Urothelium cell line (cell line): ENCODE measurements at regions not wholly inside any gene's neighbourhood (a gene's known extent, or its start where the extent isn't known, plus 50 kb on each side); places are given as distances from the start of the nearest gene placed in this dataset.

Experiments used
- DNase-seq: peaks from one replicate; pipeline ENCODE4 v3.0.0; 2011; ENCODE audit warnings: low spot score, mixed read lengths
- FAIRE-seq: peaks from 2 replicates; lab custom pipeline; 2011; peaks lifted over from hg19 to GRCh38; lab: Jason Lieb, UNC

DNA sequence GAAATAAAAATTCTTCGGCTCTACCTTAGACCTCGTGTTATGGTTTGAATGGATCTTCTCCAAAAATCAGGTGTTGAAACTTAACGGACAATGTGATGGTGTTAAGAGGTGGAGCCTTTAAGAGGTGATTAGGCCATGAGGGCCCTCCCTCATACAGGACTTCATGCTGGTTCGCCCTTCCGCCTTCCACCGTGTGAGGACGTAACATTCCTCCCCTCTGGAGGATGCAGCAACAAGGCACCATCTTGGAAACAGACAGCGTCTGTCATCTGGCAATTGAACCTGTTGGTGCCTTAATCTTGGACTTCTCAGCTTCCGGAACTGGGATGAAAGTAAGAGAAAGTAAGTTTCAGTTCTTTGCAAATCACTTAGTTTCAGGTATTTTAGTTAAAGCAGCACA lies 126.3 kb upstream of the SPRED2 start:
- no peak for FAIRE-seq
- no peak for DNase-seq

DNA sequence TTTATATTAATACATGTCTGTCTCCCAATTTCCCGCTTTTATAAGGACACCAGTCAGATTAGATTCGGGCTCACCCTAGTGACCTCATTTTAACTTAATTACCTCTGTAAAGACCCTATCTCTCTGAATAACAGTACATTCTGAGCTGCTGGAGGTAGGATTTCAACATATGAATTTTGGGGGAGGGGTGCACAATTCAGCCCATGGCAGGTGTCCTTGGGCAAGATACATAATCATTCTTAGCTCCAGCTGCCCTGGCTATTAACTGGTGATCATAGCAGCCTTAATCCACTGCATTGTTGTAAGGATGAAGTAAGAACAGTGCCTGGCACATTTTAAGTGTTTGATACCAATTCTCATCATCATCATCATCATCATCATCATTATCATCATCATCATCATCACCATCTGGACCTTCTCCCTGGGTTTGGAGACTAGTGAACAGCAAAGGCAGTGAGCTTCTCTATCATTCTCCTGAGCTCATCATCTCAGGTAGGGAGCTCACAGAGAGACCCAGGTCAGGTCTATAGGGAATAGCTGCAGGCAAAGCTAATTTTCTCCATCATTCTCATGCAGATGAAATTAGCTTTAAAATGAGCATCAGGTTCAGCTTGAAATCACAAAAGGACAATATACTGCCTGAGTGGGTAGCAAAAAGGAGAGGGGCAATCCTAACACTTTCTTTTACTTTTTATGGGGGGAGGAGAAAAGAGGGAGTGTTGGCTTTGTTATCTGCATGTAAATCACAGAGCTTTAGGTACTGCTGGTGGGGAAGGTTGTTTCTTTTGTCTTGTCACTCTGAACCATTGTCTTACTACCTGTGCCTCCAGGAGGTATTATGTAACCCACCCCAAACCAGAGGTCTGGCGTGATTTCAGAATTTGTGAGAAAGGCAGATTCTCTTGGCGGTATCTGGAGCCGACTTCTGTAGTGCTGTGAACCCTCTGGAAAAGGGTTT lies 125.5 kb upstream of the SPRED2 start:
- DNase-seq (no peak), FAIRE-seq (peak; percentile 23)

DNA sequence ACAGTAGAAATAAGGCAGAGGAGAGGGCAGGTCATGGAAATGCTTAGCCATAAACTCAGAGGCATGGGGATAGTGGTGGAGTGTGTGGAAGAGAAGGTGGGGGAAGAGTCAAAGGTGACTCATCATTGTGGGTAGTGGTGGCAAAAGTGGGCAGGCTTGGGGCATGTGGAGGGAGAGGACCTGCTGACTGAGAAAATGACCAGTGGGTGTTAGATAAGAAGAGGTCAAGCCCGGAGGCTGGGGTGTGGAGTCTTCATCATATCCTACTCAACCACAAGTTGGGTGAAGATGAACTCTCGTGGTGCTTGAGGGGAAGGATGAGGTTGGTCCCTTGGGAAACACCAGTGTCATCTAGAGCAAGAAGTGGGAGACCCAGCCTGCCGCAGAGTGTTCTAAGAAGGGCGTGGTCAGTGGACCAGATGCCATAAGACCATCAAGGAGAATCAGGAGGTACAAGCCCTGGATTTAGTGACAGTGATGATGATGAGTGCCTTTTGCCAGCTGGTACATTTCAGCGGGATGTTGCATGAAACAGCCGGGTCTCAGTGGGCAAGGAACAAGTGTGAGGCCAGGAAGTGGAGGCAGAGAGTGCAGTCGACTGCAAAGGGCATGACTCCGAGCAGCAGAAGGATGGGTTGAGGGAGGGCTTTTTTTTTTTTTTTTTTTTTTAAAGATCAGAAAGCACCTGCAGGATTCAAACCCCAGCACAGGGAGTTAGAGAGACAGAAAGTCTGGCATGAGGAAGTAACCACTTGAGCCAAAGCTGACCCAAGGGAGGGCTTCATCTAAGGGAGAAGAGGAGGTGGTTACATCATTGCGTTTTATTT lies 122.6 kb upstream of the SPRED2 start:
- DNase-seq: peak; percentile 52

DNA sequence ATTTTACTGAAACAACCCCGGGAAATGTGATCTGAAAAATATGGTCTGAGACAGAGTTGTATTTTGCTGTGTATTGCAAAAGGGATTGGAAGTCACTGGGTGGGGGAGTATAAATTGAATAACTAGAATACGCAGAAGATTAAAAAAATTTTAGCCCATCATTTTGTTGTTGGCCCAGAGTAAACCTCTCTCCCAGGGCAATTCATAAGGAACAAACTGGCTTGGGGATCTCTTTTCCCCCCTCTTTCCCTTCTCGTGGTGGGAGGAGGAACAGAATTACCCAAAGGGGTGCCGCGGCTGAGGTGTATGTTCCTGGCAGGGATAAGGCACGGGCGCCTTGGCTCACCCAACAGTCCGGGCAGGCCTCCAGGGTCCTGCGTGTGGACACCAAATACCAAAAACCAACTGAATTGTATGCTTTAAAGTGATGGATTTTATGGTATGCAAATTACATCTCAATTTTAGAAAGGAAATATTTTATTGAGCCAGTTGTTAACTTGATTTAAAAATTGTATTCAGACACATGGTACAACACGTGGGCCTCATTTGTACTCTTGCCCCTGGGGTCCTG lies 121.2 kb upstream of the SPRED2 start:
- DNase-seq: no peak
- FAIRE-seq: no peak

More for the DNA sequence above, 122.6 kb upstream of the SPRED2 start:
- FAIRE-seq: peak; percentile 48

DNA sequence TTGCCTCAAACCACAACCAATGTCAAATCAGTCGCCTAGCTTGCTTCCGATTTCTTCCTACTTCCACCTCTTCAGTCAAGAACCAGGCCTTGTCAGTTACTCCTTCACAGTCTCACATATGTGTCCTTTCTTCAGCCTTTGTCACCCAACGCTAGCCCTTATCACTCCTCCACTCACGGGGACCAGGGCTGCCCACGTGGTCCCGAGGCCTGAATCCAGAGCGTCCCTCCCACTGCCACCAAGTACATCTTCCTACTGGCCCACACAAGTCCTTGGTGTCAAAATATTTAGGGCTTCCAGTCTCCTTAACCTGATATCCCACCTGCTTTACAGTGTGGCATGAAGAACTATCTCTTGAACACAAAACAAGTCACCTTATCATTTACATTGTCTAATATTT lies 119.1 kb upstream of the SPRED2 start:
- no peak for DNase-seq
- no peak for FAIRE-seq

DNA sequence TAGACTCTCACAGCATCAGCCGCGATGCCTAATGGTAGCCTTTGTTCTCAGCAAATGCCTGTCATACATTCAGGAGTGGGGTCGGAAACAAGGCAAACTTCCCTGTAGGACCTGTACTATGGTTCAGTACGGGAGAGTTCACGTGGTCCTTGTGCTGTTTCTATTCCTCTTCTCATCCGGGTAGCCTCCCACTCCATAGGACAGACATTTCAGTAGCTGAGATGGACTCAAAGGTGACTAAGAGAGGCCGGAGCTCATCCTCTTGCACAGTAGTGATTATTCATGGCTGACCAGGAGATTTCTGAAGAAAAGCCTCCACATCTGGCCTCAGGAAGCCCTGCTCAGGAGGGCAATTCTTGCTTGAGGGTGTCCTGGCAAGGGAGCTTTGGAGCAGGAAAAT lies 117.8 kb upstream of the SPRED2 start:
- FAIRE-seq (no peak), DNase-seq (no peak)

DNA sequence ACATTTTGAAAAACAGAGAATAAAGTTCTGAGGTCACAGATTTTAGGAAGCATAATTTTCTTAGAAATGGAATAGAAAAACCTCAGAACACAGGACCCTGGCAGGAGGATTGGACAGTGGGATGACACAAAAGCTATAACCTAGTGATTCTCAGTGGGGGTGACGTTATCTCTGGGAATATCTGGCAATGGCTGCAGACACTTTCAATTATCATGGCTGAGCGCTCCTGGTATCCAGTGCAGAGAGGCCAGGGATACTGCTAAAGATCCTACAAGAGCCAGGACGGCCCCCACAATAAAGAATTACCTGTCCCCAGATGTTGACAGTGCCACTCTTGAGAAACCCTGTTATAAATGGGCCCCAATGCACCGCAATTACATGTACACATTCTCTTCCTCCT lies 117.2 kb upstream of the SPRED2 start:
- FAIRE-seq: no peak

DNA sequence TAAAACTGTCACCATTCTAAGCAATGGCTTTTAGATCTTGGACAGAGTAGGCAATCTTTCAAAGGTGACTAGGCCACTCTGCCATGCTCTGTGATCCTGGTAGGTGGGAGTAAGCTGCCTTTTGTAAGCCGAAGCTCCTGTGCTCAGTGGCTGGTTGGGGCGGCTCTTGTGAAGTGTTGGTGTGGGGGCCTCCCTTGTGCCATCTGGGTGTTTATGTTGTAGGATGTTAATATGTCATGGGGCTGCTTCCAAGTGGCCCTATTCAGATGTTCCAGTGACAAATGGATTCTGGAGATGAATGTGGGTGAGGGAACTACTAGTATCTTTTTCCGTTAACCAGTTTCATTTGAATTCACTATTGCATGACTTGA lies 116.8 kb upstream of the SPRED2 start:
- DNase-seq: no peak
- no peak for FAIRE-seq

More for the DNA sequence above, 117.2 kb upstream of the SPRED2 start:
- DNase-seq: no peak

DNA sequence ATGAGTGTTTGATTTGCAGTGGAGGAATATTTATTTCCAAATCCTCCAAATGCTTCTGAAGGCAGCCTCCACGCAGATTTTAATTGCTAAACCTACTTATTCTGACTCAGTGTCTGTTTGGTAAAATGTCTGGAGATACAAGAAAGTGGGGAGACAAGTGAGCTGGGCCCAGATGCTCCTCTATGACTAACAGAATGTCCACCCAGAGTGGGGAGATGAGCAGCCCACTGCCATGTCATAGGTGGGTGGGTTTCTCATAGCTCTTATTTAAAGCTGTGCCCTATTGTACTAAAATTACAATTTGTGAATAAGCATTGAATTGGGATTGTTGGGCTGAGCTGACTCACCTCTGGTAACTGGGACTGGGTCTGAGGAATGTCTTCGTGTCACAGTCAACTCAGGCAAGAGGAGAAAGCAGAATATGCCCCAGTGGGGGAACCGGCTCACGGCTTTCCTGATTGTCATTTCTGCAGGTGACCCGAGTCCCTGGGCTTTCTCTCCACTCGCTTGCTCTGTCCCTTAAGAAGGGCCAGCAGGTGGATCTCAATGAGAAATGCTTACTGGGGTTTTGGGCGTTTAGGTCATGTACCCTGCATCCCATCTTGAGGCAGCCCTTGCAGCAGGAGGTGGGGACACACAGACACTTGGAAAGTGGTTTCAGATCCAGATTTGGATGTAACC lies 116.3 kb upstream of the SPRED2 start:
- DNase-seq: no peak

DNA sequence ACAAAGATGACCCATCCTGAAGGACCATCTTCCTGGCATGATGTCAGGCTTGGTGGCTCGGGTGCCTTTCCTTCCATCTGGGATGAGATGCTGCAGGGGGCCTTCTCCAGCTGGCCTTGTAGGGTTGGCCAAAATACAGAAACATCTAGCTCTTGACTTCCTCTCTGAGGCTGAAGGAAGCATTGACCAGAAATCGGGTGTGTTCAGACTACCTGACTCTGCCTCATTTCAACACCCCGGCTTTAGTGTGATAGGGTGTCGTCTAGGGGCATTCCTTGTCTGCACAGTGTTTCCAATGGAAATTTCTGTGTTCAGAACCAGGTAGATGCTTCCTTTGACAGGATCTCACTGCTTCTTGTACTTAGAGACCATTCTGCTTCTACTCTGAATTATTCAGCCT lies 115.7 kb upstream of the SPRED2 start:
- FAIRE-seq (no peak), DNase-seq (no peak)

More for the DNA sequence above, 116.3 kb upstream of the SPRED2 start:
- FAIRE-seq: no peak

DNA sequence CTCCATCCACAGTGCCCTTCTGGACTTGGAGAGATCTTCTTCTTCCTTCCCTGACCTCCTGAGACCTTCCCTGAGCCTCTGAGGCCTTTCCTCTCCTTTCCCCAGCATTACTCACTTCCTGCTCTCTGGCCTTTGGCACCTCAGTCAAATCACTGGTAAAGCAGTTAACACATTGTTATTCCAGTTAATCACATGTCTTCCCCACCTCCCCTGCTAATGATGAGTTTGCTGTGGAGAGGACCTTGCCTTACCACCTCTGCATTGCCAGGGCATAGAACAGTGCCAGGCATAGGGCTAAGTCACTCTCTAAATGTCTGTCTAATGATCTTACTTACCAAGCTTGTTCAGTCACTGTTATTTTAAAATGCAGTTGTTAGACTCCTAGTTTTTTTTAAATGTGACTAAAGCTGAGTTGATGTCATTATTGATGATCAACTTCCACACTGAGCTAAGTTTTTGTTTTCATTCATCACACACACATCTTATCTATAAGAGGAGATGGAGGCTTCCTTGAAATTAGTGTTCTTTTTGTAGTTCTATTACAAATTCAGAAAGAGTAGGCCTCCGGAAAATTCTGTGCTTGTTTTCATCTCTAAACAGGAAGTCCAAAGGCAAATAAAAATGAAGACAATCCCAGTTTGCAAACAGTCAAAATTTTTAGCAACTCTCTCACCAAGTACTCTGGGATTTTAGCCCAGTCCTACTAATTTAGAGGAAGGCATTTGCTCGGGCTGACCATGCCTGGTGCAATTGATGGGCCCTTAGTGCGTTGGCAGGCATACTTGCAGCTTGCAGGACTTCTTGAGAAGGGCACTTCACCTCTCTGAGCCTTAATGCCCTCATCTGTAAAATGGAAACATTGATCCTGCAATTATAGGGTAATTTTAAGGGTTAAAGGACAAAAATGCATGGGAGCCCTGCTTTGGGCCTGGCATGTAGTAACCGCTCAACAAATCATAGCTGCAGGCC lies 113.7 kb upstream of the SPRED2 start:
- DNase-seq (no peak), FAIRE-seq (peak; percentile 50)

DNA sequence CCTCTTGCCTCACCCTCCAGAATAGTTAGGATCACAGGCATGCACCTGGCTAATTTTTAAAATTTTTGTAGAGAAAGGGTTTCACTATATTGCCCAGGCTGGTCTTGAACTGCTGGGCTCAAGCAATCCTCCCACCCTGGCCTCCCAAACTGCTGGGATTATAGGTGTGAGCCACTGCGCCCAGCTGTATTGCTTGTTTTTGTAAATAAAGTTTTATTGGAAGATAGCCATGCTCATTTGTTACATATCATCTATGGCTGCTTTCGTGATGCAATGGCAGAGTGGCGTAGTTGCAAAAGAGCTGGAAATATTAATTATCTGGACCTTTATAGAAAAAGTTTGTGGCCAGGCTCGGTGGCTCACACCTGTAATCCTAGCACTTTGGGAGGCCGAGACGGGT lies 109.4 kb upstream of the SPRED2 start:
- no peak for FAIRE-seq
- DNase-seq: no peak

DNA sequence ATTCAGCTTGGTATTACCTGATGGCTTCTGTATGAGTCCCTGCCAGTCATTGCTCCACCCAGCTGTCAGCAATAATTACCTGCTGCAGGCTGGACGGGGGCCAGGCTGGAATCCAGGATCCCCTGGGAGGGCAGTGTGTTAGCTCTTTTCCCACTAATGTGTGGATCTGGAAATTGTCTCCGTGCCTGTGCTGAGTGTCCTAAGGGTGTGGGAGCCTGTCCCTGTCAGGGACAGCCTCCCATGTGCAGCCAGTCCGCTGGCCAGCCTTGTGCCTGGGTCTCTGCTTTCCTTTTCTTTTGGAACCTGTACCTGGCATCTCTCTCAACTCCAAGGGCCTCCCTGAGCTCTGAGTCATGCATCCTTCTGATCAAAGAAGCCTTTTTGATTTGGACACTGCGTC lies 107.2 kb upstream of the SPRED2 start:
- FAIRE-seq: no peak
- DNase-seq: no peak

DNA sequence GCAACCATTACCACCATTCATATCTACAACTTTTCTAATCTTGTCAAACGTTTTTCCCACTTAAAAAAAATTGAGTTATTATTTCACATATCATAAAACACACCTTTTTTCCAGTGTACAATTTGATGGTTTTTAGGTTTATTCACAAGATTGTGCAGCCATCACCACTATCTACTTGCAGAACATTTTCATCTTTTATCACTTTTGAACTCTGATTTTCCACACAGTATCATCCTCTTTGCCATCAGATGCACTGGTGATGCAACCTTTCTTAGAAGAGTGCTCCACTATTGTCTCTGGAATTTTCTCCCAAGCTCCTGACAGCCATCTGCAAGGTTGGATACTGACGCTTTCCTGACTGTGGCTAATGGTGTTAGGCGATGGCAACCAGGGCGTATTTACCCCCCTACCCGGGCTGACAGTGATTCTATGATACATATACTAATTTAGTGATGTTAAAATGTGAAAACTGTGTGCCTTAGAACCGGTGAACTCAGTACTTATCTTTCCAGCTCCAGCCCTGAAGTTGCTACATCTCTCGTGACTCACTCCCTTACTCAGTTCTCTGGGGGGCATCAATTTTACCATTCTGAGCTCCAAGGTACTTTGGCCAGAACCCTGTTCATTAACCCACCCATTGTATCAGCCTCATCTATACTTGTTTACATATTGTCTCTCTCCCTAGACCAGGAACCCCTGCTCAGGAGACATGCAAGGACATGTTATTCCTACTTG lies 105.4 kb upstream of the SPRED2 start:
- FAIRE-seq (no peak), DNase-seq (no peak)

DNA sequence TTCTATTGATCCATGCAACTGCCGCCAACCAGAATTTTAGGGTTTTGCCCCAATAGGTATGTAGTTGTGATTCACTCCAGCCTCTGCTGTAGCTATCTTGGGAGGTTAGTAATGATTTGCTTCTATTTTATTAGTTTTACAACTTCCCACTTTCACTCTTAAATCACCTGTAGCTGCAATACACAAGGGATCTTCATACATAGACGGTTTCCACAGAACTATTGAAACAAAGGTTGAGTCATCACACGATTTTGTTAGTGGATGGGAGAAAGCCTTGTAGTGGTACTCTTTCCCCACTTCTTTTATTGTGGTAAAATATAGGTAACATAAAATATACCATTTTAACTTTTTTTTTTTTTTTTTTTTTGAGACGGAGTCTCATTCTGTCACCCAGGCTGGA lies 104.2 kb upstream of the SPRED2 start:
- no peak for DNase-seq
- FAIRE-seq: no peak

DNA sequence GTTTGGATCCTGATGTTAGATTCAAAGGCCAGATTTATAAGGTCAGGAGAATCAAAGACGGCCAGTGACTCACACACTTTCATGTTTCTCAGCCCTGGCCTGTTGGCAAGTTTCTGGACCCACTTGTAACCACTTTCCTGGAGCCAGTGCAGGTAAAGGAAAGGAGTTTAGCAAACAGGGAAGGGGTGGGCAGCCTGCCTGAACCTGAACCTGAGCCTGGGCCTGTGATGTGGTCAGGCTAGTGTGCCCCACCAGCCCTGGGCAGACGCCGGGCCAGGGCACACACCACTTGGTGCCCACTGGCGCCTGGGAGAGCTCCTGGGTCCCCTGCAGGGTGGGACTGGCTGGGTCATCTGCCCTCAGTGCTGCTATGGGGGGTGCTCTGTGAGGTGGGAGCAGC lies 100.5 kb upstream of the SPRED2 start:
- DNase-seq (no peak), FAIRE-seq (no peak)

DNA sequence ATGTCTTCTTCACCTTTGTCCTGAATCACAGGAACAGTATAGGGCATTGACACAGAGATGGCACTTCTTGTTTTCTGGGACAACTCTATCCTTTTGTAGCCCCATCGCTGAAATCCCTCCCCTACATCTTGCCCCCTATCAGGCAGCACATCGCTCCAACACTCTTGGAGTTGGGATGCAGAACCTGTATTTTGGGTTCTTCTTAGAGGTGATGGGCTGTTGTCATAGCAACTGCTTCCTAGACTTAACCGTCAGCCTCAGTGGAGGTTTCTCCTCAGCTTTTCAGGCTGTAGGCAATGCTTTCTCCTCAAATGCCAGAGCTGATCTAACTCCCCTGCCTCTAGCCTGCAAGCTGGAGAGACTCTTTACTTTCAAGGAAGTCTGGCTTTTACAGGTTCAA lies 99.9 kb upstream of the SPRED2 start:
- FAIRE-seq (no peak), DNase-seq (no peak)

DNA sequence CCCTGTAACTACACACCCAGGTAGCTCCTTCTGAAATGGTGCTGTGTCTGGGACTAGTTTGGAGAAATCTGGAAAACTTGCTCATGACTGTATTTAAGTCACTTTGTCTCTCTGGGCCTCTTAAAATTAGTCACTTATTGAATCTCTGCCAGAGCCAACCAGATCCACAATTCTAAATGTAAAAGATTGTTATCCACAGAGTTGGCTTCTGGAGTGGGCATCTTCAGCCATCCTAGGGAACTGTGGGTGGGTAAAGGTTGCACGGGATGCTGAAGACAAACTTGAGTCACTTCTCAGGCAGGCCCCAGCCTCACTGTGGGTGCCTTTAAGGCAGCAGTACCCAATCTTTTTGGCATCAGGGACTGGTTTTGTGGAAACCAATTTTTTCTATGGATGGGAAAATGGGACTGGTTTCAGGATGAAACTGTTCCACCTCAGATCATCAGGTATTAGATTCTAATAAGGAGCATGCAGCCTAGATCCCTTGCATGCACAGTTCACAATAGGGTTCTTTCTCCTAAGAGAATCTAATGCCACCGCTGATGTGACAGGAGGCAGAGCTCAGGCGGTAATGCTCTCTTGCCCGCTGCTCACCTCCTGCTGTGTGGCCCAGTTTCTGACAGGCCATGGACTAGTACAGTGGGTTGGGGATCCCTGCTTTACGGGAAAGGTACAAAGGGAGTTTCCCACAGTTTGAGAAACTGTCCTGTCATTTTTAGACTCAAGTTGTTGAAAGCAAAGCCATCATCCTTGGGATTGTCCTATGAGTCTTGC lies 98.3 kb upstream of the SPRED2 start:
- no peak for FAIRE-seq
- no peak for DNase-seq
